Lung (tissue), 11 donors: ENCODE measurements at regions not wholly inside any gene's neighbourhood (a gene's known extent, or its start where the extent isn't known, plus 50 kb on each side); places are given as distances from the start of the nearest gene placed in this dataset.

Experiments used
- ATAC-seq: fragments of 200-7000 bp; cut with Tn5 transposase; one replicate; pipeline ENCODE4 v1.9.1; 2020; ENCODE audit warnings: moderate number of reproducible peaks; ENCODE audit not compliant: insufficient read depth, low FRiP score
- DNase-seq, 3 donors: peaks; one replicate each; pipeline ENCODE4 v3.0.0-alpha.2; 2013 to 2017
- H3K27ac ChIP-seq, 2 donors: one replicate each; pipeline ENCODE4 v1.5.1; 2013; ENCODE audit warnings: mild to moderate bottlenecking in 2 of 2, moderate library complexity in 2 of 2, control low read depth in 1 of 2, inconsistent platforms in 1 of 2, low read depth in 1 of 2, low read length in 1 of 2
- H3K27me3 ChIP-seq, 3 donors: one replicate each; pipeline ENCODE4 v1.5.1; 2013; ENCODE audit warnings: low read length in 2 of 3; ENCODE audit not compliant: control insufficient read depth in 3 of 3, insufficient read depth in 3 of 3
- H3K36me3 ChIP-seq, 4 donors: one replicate each; pipeline ENCODE4 v1.5.1; 2013; ENCODE audit warnings: low read length in 4 of 4, mild to moderate bottlenecking in 1 of 4, moderate library complexity in 1 of 4; ENCODE audit not compliant: control insufficient read depth in 4 of 4, insufficient read depth in 4 of 4
- H3K4me1 ChIP-seq, 5 donors: one replicate each; pipeline ENCODE4 v1.5.1; 2013; ENCODE audit warnings: low read length in 5 of 5, mild to moderate bottlenecking in 2 of 5, moderate library complexity in 1 of 5; ENCODE audit not compliant: control insufficient read depth in 5 of 5, insufficient read depth in 5 of 5
- H3K4me3 ChIP-seq: one replicate; pipeline ENCODE4 v1.5.1; 2013; ENCODE audit warnings: mild to moderate bottlenecking, control low read depth, moderate library complexity
- H3K9ac ChIP-seq, 2 donors: one replicate each; pipeline ENCODE4 v1.5.1; 2013; ENCODE audit warnings: low read length in 2 of 2, control low read depth in 1 of 2; ENCODE audit not compliant: insufficient read depth in 1 of 2
- H3K9me3 ChIP-seq, 4 donors: one replicate each; pipeline ENCODE4 v1.5.1; 2013; ENCODE audit warnings: low read length in 3 of 4, mild to moderate bottlenecking in 1 of 4, moderate library complexity in 1 of 4; ENCODE audit not compliant: control insufficient read depth in 4 of 4, insufficient read depth in 3 of 4
- CTCF ChIP-seq: IDR thresholded peaks from 2 replicates; pipeline ENCODE4 v1.5.1; 2012; ENCODE audit warnings: mild to moderate bottlenecking; ENCODE audit errors: control extremely low read depth, extremely low read depth
- WGBS, 2 donors: extraction: QIAGEN DNeasy Blood & Tissue Kit; methylation state at CpG; one replicate each; pipeline ENCODE4 v1.1.7; 2013; 5-methylcytosine and 5-hydroxymethylcytosine counted together
- donor health status: control.
- donor health status: control.
- donor health status: Bipolar disorder and iron deficiency.
- donor health status: healthy.
- donor health status: DM: yes; HTN: yes; CAD: no.

- H3K27me3 ChIP-seq: peaks cover 0 to 6% (median 0%) of the 10 kb centered on the region in 3 donors
- H3K27ac ChIP-seq: no peak overlapping the region
- H3K9me3 ChIP-seq: peaks cover 0 to 7% (median 0%) of the 10 kb centered on the region in 4 donors
- H3K4me3 ChIP-seq: no peak overlapping the region
- no peaks in the 10 kb centered on the region for H3K36me3 ChIP-seq
- DNase-seq (no peak), ATAC-seq (no peak)
- no peaks in the 10 kb centered on the region for H3K4me1 ChIP-seq
- no peak for TF ChIP-seq CTCF
- no peak overlapping the region for H3K9ac ChIP-seq
- 54 to 55% methylated on average over 3 of the region's 3 CpGs for WGBS, 2 donors
Observed at GRCh38 chr9:97756991-97757390, 59.9 kb upstream of the XPA start.

- H3K36me3 ChIP-seq: no peaks in the 10 kb centered on the region
- DNase-seq: no peak
- no peak for TF ChIP-seq CTCF
- H3K27me3 ChIP-seq: peaks cover 0 to 6% (median 0%) of the 10 kb centered on the region in 3 donors
- H3K9me3 ChIP-seq: peaks cover 0 to 7% (median 0%) of the 10 kb centered on the region in 4 donors
- 57 to 58% methylated on average over 7 of the region's 7 CpGs for WGBS, 2 donors
- H3K9ac ChIP-seq: no peak overlapping the region
- no peak overlapping the region for H3K27ac ChIP-seq
- no peak overlapping the region for H3K4me3 ChIP-seq
- H3K4me1 ChIP-seq: no peaks in the 10 kb centered on the region
- ATAC-seq: no peak
Observed at GRCh38 chr9:97758334-97758916, 61.3 kb upstream of the XPA start.

- Histone ChIP-seq H3K36me3 (no peaks in the 10 kb centered on the region), H3K4me3 (no peak overlapping the region), H3K9me3 (peaks cover 0 to 7% (median 0%) of the 10 kb centered on the region in 4 donors), H3K27me3 (peaks cover 0 to 6% (median 0%) of the 10 kb centered on the region in 3 donors), H3K9ac (no peak overlapping the region), H3K4me1 (no peaks in the 10 kb centered on the region), H3K27ac (no peak overlapping the region)
- TF ChIP-seq CTCF: no peak
- DNase-seq (no peak), ATAC-seq (no peak)
- WGBS, 2 donors: 71 to 85% methylated on average over 5 of the region's 5 CpGs
Observed at GRCh38 chr9:97759581-97760288, 62.6 kb upstream of the XPA start.
